Choroid plexus epithelial cell (primary cell): ENCODE measurements at regions not wholly inside any gene's neighbourhood (a gene's known extent, or its start where the extent isn't known, plus 50 kb on each side); places are given as distances from the start of the nearest gene placed in this dataset.

ENCODE experiments used
- DNase-seq: peaks from one replicate; pipeline ENCODE4 v3.0.0-alpha.2; 2010; ENCODE audit warnings: low read depth
- H3K4me3 ChIP-seq: 2 replicates; pipeline ENCODE4 v1.5.1; 2011; ENCODE audit warnings: low read depth, mild to moderate bottlenecking, control low read depth, low read length, moderate library complexity
- TF ChIP-seq, protein P1 (sequence below): conservative IDR thresholded peaks from 2 replicates; pipeline ENCODE4 v1.5.1; 2011; ENCODE audit warnings: low read depth, mild to moderate bottlenecking, control low read depth, inconsistent platforms, low read length, moderate library complexity

DNA sequence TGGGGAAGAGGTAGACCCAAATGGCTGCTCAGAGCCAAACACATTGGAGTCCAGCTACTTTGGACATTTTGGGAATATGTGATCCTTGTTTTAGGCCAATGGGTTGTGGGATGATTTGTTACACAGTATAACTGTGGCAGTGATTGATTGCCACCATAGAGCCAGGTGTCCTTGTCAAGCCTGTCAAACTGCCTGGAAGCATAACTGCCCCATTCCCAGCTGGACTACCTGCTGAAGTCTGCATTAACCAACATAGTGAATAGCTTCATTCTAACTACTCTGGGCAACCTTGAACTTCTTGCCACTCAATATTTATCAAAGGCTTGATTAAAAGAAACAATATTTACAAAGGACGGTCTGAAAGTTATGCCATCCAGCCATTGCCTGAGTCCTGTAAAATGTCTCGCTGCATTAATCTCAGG is 164.7 kb downstream of the LINC00237 start:
- DNase-seq, result no peak
- TF ChIP-seq, protein P1, sequence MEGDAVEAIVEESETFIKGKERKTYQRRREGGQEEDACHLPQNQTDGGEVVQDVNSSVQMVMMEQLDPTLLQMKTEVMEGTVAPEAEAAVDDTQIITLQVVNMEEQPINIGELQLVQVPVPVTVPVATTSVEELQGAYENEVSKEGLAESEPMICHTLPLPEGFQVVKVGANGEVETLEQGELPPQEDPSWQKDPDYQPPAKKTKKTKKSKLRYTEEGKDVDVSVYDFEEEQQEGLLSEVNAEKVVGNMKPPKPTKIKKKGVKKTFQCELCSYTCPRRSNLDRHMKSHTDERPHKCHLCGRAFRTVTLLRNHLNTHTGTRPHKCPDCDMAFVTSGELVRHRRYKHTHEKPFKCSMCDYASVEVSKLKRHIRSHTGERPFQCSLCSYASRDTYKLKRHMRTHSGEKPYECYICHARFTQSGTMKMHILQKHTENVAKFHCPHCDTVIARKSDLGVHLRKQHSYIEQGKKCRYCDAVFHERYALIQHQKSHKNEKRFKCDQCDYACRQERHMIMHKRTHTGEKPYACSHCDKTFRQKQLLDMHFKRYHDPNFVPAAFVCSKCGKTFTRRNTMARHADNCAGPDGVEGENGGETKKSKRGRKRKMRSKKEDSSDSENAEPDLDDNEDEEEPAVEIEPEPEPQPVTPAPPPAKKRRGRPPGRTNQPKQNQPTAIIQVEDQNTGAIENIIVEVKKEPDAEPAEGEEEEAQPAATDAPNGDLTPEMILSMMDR, result no peak
- H3K4me3 ChIP-seq, result no peak overlapping the region

DNA sequence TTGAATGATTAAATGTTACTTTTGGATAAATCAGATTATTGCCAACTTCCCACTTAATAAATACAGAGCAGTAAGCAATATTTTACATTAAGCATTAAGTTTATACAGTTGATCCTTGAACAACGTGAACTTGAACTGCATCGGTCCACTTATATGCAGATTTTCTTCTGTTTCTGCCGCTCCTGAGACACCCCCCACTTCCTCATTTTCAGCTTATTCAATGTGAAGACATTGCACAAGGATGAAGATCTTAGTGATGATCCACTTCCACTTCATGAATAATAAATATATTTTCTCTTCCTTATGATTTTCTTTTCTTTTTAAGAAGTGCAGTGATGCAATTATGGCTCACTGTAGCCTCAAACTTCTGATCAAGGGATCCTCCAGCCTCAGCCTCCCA is 167.2 kb downstream of the LINC00237 start:
- DNase-seq, result no peak
- TF ChIP-seq, protein P1, result no peak
- H3K4me3 ChIP-seq, result no peak overlapping the region

DNA sequence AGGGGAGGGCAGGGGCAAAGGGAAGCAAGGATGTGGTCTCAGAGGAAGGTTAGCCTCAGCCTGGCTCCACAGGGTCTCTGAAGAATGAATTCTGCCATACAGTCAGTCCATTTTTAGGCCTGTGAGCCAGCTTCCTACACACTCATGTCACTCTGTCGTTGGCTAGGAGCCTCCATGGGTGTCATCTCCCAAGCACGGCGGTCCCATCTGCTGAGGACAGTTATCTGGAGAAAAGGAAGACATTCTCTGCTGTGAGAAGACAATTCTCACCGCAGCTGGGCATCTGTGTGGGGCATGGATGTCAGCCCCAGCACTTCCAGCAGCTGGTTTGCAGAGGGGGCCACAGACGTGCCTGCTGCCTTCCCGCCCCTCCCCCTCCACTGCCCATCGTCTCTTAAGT is 167.6 kb downstream of the LINC00237 start:
- TF ChIP-seq, protein P1, result no peak
- no peak overlapping the region for H3K4me3 ChIP-seq
- no peak for DNase-seq

DNA sequence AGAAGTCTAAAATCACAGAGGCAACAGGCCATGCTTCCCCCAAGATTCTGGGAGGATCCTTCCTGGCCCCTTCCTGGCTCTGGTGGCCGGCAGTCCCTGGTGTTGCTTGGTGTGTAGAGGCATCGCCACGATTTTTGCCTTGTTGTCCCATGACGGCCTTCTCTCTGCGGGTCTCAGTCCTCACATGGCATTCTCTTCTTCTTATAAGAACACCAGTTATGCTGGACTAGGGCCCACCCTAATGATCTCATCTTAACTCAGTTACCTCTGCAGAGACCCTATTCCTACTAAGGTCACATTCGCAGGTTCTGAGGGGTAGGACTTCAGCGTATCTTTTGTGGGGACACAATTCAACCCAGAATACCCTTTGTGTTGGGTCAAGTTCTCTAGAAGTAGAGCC is 168.0 kb downstream of the LINC00237 start:
- no peak overlapping the region for H3K4me3 ChIP-seq
- DNase-seq, result no peak
- TF ChIP-seq, protein P1, result no peak

DNA sequence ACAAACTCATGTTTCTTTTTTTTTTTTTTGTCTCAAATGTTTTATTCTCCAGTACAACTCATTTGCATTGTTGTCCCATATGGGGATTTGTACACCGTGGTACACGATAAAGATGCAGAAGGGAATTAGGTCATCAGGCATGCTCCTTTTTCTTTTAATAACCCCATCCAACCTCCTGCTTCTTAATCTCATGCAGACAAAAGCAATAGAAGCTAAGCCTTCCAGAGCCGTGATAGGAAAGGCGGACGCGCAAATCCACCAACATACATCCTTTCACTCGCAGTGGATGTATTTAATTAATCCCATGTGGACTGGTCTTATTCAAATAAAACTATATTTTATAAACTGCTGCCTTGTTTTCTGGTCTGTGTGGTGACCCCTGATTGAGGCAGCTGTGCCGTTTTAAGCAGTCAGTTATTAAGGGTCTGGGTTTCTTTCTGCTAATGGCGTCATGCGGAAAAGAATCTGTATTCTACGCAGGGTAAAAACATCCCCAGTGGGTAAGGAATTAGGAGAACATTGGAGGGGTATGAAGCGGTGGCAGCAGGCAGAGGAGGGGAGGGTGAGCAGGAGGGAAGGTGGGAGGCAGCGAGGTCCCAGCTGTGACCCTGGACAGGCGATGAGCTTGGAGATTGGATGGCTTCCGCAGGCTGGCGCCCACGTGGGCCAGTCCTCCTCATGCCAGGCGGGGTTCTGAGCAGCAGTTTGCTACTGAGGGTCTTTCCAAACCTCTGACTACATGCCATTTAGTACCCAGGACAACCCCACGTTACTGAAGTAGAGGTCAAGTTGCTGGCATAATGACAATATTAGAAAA is 172.8 kb downstream of the LINC00237 start:
- TF ChIP-seq, protein P1, result no peak
- no peak for DNase-seq
- no peak overlapping the region for H3K4me3 ChIP-seq

DNA sequence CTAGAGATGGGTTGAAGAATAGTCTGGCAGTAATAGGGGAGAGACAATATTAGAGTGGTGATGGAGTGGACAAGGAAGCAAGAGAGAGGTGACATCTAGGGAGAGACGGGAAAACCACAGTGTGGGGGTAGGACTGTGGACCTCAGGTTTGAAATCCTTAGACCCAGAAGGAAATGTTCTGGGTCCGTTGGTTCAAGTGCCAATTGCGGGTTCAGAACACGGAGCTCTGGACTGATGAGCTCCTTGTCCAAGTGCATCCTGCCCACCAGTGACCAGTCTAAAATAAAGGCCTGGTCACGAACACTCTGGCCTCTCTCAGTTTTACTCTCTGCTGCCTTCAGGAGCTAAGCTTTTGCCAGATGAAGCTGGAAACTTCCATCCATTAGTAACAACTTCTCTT is 174.0 kb downstream of the LINC00237 start:
- DNase-seq, result no peak
- TF ChIP-seq, protein P1, result no peak
- no peak overlapping the region for H3K4me3 ChIP-seq

DNA sequence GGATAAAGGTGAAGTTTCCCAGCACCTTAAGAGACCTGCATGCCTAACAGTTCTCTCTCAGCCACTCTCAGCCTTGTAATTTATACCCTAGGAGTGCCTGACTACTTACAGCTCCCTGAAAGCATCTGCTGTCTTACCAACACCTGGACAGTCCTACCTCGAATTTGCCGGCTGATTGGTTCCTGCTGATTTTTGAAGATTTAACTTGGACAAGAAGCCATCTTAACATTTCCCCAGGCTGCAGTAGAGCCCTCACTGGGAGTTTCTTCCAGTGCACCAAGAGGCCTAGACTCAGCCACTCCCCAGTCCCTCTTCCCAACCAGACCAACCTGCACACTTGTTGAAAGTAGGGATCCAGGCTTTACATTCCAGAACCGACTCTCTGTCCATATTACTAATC is 174.5 kb downstream of the LINC00237 start:
- TF ChIP-seq, protein P1, result no peak
- DNase-seq, result no peak
- no peak overlapping the region for H3K4me3 ChIP-seq
